NCI-H510A (cell line): ENCODE measurements at regions not wholly inside any gene's neighbourhood (a gene's known extent, or its start where the extent isn't known, plus 50 kb on each side); places are given as distances from the start of the nearest gene placed in this dataset.

Source experiments
- DNase-seq: peaks from one replicate; lab custom pipeline; 2025; lab: John Stamatoyannopoulos, UW

GRCh38 chr9:673264-673965, 168.1 kb upstream of the DMRT1 start:
- no peak for DNase-seq

GRCh38 chr9:673966-674526, 167.5 kb upstream of the DMRT1 start:
- no peak for DNase-seq

GRCh38 chr9:675697-676370, 165.7 kb upstream of the DMRT1 start:
- no peak for DNase-seq

GRCh38 chr9:676780-677438, 164.6 kb upstream of the DMRT1 start:
- no peak for DNase-seq

- no peak for DNase-seq
Observed at GRCh38 chr9:677461-678097, 163.9 kb upstream of the DMRT1 start.

- no peak for DNase-seq
Observed at GRCh38 chr9:678897-679296, 162.6 kb upstream of the DMRT1 start.

GRCh38 chr9:679462-679861, 162.0 kb upstream of the DMRT1 start:
- no peak for DNase-seq

GRCh38 chr9:680106-680505, 161.4 kb upstream of the DMRT1 start:
- no peak for DNase-seq

- no peak for DNase-seq
Observed at GRCh38 chr9:682633-683508, 158.6 kb upstream of the DMRT1 start.

- DNase-seq: no peak
Observed at GRCh38 chr9:683509-684021, 157.9 kb upstream of the DMRT1 start.

GRCh38 chr9:684054-684890, 157.2 kb upstream of the DMRT1 start:
- DNase-seq: no peak

GRCh38 chr9:684941-685340, 156.6 kb upstream of the DMRT1 start:
- DNase-seq: no peak

GRCh38 chr9:686321-686813, 155.1 kb upstream of the DMRT1 start:
- no peak for DNase-seq

GRCh38 chr9:687034-687785, 154.3 kb upstream of the DMRT1 start:
- DNase-seq: no peak

- no peak for DNase-seq
Observed at GRCh38 chr9:687994-688393, 153.5 kb upstream of the DMRT1 start.

GRCh38 chr9:690517-691111, 150.9 kb upstream of the DMRT1 start:
- no peak for DNase-seq

GRCh38 chr9:691825-692400, 149.6 kb upstream of the DMRT1 start:
- no peak for DNase-seq

- DNase-seq: no peak
Observed at GRCh38 chr9:692636-693129, 148.8 kb upstream of the DMRT1 start.
